ENCODE measurements at regions not wholly inside any gene's neighbourhood (a gene's known extent, or its start where the extent isn't known, plus 50 kb on each side); places are given as distances from the start of the nearest gene placed in this dataset.

DNA sequence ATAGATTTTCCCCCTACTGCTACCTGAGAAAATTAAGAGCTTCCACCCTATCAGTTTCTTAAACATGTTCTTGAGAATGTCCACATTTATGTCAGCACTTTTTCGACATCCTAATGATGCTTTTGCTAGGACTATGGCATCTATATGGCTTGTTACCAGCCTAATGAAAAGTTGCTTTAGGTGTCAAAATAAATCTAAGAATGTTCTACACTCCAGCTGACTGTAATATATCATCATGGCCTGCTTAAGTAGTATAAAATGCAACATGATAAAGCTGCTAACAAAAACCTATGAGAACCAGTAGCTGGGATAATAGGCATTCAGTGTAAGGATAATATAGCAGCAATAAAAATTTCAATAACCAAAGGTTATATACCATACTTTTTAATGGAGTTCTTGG lies 1983.5 kb upstream of the CELF4 start:
- no peak for DNase-seq (ENCODE audit: low read depth in 3 of 3)

DNA sequence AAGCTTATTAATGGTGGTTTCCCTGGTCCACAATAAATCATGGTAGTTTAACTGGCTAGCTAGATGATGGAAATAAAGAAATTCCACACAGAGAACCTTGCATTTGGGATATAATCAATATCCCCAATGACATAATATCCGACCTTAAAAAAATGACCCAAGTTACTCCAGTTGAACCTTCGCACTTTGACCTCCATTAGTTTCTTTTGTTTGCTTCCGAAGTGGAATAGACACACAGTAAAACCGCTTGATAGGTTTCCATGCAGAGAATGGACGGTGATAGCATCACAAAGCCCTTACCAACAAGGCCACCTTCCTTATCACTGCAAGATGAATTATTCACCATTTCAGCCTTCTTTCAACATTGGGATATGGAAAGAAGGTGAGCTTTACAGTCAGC lies 1966.1 kb upstream of the CELF4 start:
- no peak for DNase-seq (ENCODE audit: low read depth in 3 of 3)

DNA sequence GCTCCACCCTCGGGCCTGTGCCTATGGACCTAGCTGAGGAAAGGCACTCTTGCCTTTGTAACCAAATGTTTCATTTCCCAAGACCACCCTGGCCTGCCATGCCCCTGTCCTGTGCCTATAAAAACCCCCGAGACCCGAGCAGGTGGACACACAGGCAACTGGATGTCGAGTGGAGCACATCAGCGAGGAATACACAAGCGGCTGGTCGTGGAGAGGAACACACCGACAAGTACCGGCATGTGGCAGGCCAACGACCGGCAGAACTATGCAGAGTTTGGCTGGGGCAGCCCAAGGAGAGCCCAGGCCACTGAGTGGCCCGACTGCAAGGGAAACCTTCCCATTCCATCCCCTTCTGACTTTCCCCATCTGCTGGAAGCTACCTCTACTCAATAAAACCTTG lies 1963.8 kb upstream of the CELF4 start:
- DNase-seq (ENCODE audit: low read depth in 3 of 3), result no peak

DNA sequence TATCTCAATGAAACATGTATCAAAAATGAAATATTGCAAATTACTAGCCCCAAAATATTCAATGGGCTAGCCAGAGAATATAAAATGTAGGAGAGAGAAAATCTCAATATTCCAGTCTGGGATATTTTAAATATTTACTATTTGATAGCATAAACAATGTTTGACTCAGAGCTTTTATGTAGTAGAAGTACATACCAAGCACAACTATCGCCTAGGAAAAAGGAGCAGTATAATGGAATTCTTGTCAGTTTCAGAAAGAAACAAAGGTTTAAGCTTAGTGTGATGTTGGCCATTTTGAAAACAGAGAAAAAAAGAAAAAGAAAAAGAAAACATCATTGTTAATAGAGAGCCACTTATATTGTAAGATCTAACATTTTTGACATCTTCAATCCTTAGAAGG lies 1961.9 kb upstream of the CELF4 start:
- DNase-seq (ENCODE audit: low read depth in 3 of 3), result no peak

DNA sequence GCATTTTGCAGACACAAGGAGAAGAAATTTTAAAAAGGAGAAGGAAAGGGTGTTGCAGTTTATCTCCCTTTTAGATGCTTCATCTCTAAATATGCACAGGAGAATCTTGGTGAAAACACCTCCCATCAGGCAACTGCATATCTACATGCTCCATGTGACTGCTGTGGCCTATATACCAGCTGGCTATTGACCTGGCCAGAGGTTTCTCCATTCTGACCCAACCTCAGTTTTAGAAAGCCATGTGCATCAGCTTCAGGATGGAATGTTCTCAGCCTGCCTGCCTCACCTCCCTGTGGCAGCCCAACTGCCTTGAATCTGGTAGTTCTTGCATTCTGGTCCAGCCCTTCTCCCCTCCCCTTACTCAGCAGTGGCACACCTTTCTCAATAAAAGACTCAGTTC lies 1958.8 kb upstream of the CELF4 start:
- no peak for DNase-seq (ENCODE audit: low read depth in 3 of 3)

DNA sequence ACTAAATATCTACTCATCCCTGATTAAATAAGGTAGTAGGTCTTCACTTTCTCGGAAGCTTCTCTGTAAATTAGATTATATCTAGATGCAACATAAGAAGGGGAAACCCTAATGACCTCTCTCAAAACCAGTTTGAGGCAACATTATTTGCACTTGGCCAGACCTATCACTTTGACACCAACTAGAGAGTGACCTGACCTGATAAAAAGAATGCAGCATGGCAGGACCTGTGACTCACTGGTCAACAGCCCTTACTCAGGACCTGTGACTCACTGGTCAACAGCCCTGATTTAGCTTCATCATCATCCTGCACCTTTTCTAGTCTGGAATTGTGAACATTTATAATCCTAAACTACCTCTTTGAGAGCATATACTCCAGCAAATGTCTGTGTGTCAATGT lies 1957.7 kb upstream of the CELF4 start:
- no peak for DNase-seq (ENCODE audit: low read depth in 3 of 3)

DNA sequence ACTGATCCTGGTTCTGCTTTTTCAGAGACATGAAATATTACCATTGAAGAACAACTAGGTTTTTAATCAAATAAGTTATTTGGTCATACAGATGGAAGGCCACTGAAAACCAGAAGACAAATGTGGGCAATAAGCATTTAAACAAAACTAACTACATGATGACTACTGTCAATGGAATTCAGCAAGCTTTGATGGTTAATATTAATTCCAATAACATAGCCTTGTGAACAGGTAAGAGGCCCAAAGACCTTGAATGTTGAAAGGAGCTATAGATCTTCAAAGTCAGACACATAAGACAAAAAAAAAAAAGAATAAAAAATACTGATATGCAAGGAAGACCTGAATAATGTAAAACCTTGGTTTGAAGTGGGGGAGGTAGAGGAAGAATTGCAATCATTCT lies 1955.6 kb upstream of the CELF4 start:
- DNase-seq (ENCODE audit: low read depth in 3 of 3), result no peak

DNA sequence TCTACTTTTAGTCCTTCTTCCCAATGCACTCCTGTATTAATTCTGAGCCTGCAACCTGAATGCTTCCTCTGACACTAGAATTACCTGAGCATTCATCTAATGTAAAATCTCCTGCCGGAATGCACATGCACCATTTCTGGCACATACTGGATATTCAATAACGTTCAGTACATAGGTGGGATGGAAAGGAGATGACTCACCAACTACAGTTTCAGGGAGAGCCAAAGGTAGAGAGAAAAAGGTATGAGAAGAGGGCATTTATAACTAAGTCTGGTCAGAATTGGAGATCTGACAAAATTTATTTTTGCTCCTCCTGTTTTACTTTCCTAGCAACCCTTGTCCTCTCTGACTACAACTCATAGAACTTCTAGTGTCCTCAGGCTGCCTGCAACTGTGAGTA lies 1954.1 kb upstream of the CELF4 start:
- DNase-seq (ENCODE audit: low read depth in 3 of 3), result no peak

DNA sequence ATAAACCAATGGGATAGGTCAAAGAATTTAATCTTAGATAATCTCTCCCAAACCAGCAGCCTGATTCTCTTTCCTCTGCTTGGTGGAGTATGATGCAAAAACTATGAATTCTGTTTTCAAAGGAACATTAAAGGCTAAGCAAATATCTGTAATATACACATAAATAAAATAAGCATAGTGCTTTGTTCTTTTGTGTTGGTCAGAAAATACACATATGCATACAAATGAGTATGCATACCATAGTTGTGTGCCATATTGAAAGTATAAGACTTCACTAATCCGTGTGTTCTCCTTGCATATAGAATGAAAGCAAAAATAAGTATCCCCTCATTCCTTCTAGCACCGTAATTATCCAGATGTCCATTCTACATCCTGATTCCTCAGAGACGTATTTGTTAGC lies 1949.7 kb upstream of the CELF4 start:
- DNase-seq (ENCODE audit: low read depth in 3 of 3), result no peak

DNA sequence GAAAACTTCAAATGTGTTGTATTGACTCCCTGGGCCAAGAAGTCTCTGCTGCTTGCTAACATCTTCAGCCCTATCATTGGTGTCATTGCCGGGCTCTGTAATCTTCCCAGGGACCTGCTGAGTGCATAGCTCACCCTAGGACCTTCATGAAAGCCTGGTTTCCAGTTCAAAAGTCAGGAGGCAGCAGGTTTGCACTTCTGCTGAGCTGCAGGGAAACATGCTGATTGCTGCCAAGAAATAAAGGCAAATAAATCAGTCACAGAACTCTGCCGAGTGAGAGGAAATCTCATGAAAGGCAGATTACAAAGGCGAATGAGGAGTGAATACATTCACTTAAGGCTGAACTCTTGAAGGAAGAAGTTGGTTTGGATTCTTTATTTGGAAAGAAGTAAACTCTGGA lies 1947.6 kb upstream of the CELF4 start:
- no peak for DNase-seq (ENCODE audit: low read depth in 3 of 3)

DNA sequence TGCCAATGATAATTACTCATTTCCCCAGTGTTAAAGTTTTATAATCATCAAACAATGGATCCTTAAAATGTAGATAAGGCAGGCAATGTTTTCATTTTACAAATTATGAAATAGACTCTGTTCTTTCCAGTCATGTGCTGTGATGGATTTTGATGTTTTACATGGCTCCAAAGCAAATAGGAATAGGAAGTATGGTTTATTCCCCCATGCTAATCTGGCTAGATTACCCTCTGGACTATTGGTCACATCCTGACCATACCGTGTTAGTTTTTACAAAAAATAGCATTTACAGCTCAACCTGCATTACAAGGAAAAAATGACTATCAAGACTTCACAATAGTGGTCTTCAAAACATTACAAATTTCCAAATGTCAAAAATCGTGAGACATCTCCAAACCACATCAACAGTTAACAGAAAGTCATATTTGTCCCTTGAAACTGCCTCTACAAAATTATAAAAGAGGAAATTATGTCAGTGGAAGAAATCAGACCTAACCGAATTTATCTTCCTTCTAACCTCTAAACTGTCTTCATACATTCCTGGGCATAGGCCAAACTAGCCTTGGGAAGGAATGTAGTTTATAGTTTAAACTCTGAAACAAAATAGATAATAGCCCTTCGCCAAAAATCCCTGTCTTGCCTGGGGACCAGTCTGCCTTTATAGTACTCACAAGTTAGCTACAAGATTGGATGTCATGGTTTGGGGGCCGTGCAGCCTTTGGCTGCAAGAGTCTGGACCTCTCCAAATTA lies 1941.2 kb upstream of the CELF4 start:
- no peak for DNase-seq (ENCODE audit: low read depth in 3 of 3)

DNA sequence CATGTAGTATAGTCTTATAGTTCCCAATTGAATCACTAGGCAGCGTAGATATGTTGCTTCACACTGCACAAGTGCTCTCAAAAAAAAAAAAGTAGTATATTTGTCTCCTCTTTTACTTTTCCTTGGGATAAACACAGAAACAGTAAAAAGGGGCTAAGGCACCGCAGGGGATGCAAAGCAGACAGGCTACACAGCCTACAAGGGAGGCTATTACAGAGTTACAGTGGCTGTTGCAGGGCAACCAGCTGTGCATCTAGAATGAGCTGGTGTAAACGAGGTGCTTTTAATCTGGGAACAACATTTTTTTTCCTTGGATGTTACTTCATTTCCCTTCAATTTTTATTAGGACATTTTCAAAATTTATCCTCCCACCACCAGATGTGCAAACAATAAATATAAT lies 1934.7 kb upstream of the CELF4 start:
- DNase-seq (ENCODE audit: low read depth in 3 of 3), result no peak

DNA sequence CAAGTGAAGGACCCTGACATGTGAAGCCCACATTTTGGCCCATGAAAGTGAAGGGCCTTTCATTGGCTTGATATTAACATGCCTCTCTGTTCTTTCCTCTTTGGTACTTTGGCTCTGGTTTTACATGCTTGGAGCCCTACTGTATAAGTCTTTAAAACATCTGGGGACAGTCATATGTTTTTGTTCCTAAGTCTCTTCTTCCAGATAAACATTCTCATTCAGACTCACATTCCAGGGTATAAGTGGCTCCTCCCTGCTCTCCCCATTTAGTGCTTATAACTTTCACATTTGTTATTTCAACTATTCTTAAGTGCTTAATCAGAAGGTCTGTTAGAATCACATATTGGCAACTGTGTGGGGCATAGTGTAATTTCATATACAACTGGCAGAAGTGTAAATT lies 1932.2 kb upstream of the CELF4 start:
- no peak for DNase-seq (ENCODE audit: low read depth in 3 of 3)

DNA sequence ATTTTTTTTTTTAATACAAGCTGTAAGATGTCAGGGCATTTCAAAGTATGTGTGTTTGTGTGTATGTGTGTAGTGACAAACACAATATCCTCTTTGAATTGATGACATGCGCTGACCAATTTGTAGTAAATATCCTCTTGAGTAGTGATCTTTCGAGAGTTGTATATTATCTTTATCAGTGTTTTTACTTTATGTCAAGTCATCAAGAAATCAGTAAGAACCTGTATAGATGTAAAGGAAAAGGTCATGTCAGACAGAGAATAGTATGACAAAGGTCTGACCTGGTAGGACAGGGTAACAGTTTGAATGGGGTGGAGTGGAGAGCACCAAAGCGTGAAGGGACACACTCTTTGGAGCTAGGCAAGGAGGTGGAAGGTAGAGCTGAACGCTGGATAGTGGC lies 1931.4 kb upstream of the CELF4 start:
- DNase-seq (ENCODE audit: low read depth in 3 of 3), result no peak

DNA sequence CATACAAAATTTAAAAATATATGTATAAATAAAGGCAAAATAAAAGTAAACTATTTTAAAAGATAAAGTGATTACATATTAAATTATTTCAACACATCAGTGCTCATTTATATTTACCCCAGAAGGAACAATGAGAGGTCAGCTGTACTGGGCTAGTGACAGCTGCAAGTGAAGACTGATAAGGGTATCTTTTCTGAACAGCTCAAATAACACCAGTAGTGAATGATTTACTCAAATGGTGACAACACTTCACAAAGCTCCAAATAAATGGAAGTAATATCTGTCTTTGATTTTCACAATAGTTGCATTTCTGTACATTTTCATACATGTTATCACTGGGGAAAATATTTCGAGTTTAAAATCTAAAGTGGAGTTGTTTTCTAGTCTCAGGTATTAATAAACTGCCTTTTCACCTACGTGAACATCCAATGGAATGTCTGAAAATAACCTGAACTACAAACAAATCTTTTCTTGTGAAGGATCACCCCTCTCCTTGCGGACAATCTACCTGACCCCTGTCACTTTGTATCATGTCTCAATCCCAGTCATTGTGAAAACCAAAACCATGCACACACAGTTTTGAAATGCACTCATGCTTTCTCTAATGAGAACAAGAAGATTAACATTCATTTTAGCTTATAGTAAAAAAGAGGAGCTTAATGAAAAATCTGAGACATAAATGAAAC lies 1928.8 kb upstream of the CELF4 start:
- DNase-seq (ENCODE audit: low read depth in 3 of 3), result no peak

DNA sequence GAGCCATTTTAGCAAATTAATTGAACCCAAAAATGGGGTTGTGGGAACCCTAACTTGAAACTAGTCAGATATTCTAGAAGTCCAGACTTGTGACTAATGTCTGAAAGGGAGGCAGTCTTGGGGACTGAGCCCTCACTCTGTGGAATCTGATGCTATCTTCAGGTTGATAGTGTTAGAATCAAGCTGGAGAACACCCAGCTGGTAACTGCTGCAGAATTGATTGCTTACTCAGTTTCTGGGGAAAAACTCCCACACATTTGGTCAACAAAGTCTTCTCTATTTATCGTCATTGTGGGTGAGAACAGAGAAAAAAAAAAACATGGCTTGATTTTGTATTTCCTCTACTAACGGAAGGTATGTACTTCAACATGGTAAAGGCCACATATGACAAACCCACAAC lies 1925.8 kb upstream of the CELF4 start:
- no peak for DNase-seq (ENCODE audit: low read depth in 3 of 3)

DNA sequence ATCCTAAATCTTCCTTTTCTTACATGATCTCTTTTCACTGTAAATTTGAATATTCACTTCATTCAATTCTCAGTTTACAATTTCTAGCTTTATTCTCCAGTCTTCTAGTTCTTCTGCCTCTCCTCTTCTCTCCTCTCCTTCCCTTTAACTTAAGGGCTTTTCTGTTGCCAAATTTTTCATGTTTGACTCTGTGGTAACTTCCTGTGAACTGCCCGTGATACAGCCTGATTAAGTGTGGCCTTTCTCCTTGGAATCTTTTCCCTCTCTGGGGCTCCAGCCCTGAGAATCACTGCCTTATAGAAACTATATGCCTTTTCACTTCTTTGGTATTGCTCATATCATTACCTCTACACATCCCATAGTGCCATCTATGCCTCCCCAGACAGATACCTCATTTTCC lies 1923.8 kb upstream of the CELF4 start:
- no peak for DNase-seq (ENCODE audit: low read depth in 3 of 3)

DNA sequence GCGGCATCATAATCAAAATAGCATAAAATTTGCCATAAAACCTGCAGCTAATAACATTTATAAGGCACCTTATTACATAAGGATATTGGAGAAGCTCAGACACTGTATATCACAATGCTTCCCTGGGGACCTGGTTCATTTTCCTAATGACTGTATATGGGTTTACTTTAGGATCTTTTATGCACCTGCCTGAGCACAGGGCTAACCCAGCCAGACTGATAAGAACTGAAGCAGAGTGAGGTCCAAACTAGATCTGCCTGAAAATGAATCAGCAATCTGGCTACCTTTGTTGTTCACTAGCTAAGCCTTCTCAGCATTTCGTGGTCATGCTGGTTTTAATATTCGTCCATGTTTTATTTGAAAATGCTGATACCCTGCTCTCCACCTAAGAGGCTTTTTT lies 1922.3 kb upstream of the CELF4 start:
- DNase-seq (ENCODE audit: low read depth in 3 of 3), result no peak

DNA sequence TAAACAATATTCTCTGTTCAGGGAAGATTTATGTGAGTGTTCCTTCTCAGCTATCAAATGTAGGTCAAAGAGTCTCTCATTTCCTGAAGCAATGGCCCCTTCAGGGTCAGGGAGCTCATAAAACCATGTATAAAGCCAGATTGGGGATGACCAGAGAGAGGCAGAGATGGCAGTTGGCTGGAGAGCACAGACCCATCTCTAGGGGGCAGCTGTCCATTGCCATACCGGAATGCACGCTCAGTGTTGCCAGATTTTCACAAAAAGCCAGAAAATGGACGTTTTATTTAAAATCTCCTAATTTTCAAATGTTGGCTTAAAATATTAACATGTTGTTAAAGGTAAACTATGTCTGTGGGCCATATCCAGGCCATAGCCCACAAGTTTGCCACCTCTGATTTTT lies 1920.7 kb upstream of the CELF4 start:
- no peak for DNase-seq (ENCODE audit: low read depth in 3 of 3)

DNA sequence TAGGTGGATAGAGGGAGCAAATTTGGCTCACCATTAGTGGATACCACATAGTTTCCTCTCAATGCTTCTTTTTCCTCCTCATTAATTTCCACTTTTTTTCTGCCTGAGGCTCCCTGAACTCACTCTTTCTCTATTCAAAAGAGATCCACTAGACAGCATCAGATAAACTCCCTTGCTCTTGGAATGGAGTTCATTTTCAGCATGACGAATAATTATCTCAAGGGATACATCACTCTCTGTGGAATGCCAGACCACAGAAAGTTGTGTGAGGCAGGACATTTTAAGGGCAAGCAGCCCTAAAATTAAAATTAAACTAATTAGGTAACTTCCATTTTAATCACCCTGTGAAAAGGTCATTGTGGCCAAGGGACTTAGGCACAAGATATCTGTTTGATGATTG lies 1920.1 kb upstream of the CELF4 start:
- DNase-seq (ENCODE audit: low read depth in 3 of 3), result no peak

DNA sequence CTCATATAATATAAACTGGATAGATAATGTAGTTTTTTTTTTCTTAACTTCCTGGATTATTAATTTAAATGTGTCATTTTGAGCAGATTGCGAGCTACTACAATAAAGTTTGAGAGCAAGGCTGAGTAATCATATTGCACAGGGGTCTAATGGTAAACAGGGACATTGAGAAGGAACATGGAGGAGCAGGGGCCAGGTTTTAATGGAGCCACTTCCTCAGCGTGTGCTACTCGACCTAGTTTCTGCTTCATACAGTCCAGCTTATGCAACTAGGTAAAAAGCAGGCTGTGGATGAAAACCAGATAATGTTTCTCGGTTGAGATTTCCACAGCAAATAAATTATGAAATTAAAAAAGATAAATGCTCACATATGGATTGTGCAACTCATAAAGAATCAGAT lies 1915.7 kb upstream of the CELF4 start:
- no peak for DNase-seq (ENCODE audit: low read depth in 3 of 3)

DNA sequence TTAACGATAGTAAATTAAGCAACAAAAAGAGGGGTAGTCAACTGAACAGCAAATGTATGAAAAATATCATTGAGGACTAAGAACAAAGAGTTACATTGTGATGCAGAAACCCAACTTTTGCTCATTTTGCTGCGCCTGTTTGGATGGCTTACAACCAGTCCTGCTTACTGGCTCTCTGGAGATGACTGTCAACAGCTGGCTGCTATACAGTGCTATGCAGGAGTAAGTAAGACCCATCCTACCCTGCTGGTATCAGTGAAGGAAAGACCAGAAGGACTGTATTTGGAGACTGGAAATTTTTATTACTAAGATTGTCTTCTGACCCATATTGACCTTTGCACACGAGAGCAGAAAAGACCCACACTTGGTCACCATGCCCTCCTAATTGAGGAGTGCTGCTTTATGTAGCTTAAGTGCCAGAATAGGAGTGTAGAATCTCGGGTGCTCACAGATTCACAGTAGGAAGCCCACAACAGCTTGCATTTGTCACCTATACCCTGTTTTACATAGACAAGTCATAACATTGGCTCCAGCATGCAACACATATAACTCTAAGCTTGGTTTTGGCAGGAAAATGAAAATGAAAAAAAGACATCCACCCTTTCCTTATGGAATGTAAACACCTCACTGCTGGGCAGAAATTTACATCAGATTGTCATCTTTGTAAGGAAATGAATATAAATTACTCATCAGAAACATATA lies 1915.0 kb upstream of the CELF4 start:
- DNase-seq (ENCODE audit: low read depth in 3 of 3), result no peak

DNA sequence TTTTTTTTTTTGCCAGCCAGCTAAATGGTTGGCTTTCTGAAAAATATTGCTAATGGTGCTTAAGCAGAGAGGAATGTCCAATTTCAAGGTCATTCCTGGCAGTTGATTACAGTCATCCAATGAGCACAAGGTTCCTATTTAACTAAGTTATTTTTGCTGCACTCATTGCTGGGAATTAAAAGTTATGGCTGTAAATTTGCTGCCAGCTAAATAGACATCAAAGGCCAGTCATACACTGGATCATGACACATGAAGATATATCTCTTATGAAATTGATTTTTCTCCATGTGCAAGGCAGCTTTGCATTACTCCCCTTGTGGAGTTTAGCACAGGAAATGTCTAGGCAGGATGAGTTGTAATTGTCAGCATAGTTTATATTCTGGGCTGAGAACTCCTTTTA lies 1898.4 kb upstream of the CELF4 start:
- DNase-seq (ENCODE audit: low read depth in 3 of 3), result no peak

All from stimulated activated CD4-positive, alpha-beta T cell treated with anti-CD3 and anti-CD28 coated beads, TNF-alpha, amount 100 ng/mL, for 48 hours (primary cell).